Astrocyte (in vitro differentiated cells and primary cell): ENCODE measurements at regions not wholly inside any gene's neighbourhood (a gene's known extent, or its start where the extent isn't known, plus 50 kb on each side); places are given as distances from the start of the nearest gene placed in this dataset.

ENCODE experiments used
- DNase-seq: peaks from one replicate; pipeline ENCODE4 v3.0.0-alpha.2; 2010; ENCODE audit warnings: low read depth
- FAIRE-seq: peaks from 2 replicates; lab custom pipeline; 2011; peaks lifted over from hg19 to GRCh38; lab: Jason Lieb, UNC
- H2AFZ ChIP-seq: 2 replicates; pipeline ENCODE4 v1.6.0; 2012; ENCODE audit warnings: low read depth, low read length, inconsistent platforms
- H3K27ac ChIP-seq: 2 replicates; pipeline ENCODE4 v1.5.1; 2011; ENCODE audit warnings: low read depth, low read length, inconsistent platforms
- H3K27me3 ChIP-seq: 2 replicates; pipeline ENCODE4 v1.6.0; 2011; ENCODE audit warnings: low read length, inconsistent platforms; ENCODE audit not compliant: insufficient read depth
- H3K36me3 ChIP-seq: 2 replicates; pipeline ENCODE4 v1.5.1; 2011; ENCODE audit warnings: low read length, inconsistent platforms; ENCODE audit not compliant: insufficient read depth
- H3K4me1 ChIP-seq: 2 replicates; pipeline ENCODE4 v1.5.1; 2011; ENCODE audit warnings: low read length, inconsistent platforms; ENCODE audit not compliant: insufficient read depth
- H3K4me2 ChIP-seq: 2 replicates; pipeline ENCODE4 v1.6.0; 2012; ENCODE audit warnings: low read length, inconsistent platforms
- H3K4me3 ChIP-seq: 2 replicates; pipeline ENCODE4 v1.5.1; 2011; ENCODE audit warnings: low read depth, mild to moderate bottlenecking, low read length, inconsistent platforms; ENCODE audit not compliant: insufficient read depth
- H3K79me2 ChIP-seq: 2 replicates; pipeline ENCODE4 v1.6.0; 2012; ENCODE audit warnings: mild to moderate bottlenecking, low read length, inconsistent platforms; ENCODE audit not compliant: insufficient read depth
- H3K9ac ChIP-seq: 2 replicates; pipeline ENCODE4 v1.6.0; 2012; ENCODE audit warnings: mild to moderate bottlenecking, low read length, inconsistent platforms
- H3K9me3 ChIP-seq: 2 replicates; pipeline ENCODE4 v1.5.1; 2012; ENCODE audit warnings: low read depth, mild to moderate bottlenecking, low read length, inconsistent platforms; ENCODE audit not compliant: insufficient read depth
- H4K20me1 ChIP-seq: 2 replicates; pipeline ENCODE4 v1.6.0; 2012; ENCODE audit warnings: low read length, inconsistent platforms; ENCODE audit not compliant: insufficient read depth
- H3K27ac Mint-ChIP-seq: one replicate; pipeline ENCODE4 v1.8.0; 2021; ENCODE audit warnings: mild to moderate bottlenecking, mixed read lengths; ENCODE audit not compliant: unreplicated experiment
- H3K27me3 Mint-ChIP-seq: one replicate; pipeline ENCODE4 v1.8.0; 2021; ENCODE audit warnings: low read depth, mixed read lengths; ENCODE audit not compliant: unreplicated experiment
- H3K36me3 Mint-ChIP-seq: one replicate; pipeline ENCODE4 v1.8.0; 2021; ENCODE audit warnings: low read depth, mixed read lengths; ENCODE audit not compliant: unreplicated experiment
- H3K4me1 Mint-ChIP-seq: one replicate; pipeline ENCODE4 v1.8.0; 2021; ENCODE audit warnings: low read depth, mixed read lengths; ENCODE audit not compliant: unreplicated experiment
- H3K4me3 Mint-ChIP-seq: one replicate; pipeline ENCODE4 v1.8.0; 2021; ENCODE audit warnings: mild to moderate bottlenecking, moderate library complexity, mixed read lengths; ENCODE audit not compliant: unreplicated experiment
- H3K9me3 Mint-ChIP-seq: one replicate; pipeline ENCODE4 v1.8.0; 2021; ENCODE audit warnings: mild to moderate bottlenecking, mixed read lengths; ENCODE audit not compliant: unreplicated experiment
- EZH2 ChIP-seq: IDR thresholded peaks from 2 replicates; pipeline ENCODE4 v1.6.1; 2012; ENCODE audit warnings: mild to moderate bottlenecking, low read length, inconsistent platforms; ENCODE audit not compliant: insufficient read depth
- TF ChIP-seq, protein P1 (sequence below): IDR thresholded peaks from 2 replicates; pipeline ENCODE4 v1.5.1; 2011; ENCODE audit warnings: low read depth, mild to moderate bottlenecking, inconsistent platforms, low read length, moderate library complexity; ENCODE audit not compliant: insufficient read depth

DNA sequence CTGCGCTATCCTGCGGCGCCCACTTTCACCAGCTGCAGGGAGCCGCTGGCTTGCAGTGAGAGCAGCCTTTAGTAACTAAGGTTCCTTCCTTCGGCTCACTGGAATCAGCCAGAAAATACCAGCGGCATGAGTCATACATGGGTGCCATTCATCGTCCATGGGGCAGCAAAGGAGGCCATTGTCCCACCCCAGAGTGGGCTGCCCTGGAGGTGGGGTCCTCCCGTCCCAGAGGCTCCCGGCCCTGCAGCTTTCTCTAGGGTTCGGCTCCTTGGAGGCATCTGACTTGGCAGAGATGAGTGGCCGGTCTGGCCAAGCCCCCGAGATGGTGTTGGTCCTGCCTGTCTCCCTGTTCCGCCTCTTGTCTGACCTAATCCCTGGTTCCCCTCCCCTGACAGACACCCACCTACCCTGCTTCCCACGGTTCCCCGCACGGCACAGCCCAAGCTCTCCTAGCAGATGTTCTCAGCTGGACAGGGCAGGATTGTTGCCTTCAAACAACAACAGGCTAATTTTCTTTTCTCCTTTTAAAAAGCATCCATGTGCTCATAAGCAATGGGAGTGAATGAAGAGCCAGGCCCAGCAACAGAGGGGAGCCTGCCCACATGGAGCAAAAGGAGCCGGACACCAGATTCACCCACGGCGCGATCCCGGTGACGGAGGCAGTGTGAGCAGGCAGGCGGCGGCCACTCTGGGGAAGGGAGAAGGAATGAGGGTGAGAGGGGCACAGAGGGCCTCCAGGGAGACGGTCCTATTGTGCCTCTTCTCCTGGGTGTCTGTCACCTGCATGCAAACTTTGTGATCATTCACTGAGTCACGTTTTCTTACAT is 97.0 kb upstream of the COL5A1 start:
- Histone ChIP-seq H3K36me3 (no peaks in the 10 kb centered on the region), H3K27me3 (no peaks in the 10 kb centered on the region), H3K9ac (peak overlapping the region; percentile 60), H3K4me1 (peaks cover 29% of the 10 kb centered on the region), H4K20me1 (no peaks in the 10 kb centered on the region), H3K27ac (peak overlapping the region; percentile 67), H3K4me3 (no peak overlapping the region), H3K4me2 (peak overlapping the region; percentile 52), H3K79me2 (no peaks in the 10 kb centered on the region), H3K9me3 (no peaks in the 10 kb centered on the region), H2AFZ (peak overlapping the region; percentile 28)
- no peak for FAIRE-seq
- DNase-seq, result peak; percentile 85
- Mint-ChIP-seq H3K27me3 (no peaks in the 10 kb centered on the region), H3K4me1 (peaks cover 32% of the 10 kb centered on the region), H3K27ac (peak overlapping the region; percentile 98), H3K36me3 (peaks cover 4% of the 10 kb centered on the region), H3K9me3 (peaks cover 5% of the 10 kb centered on the region), H3K4me3 (peak overlapping the region; percentile 69)
- no peak for TF ChIP-seq EZH2
- TF ChIP-seq, protein P1, sequence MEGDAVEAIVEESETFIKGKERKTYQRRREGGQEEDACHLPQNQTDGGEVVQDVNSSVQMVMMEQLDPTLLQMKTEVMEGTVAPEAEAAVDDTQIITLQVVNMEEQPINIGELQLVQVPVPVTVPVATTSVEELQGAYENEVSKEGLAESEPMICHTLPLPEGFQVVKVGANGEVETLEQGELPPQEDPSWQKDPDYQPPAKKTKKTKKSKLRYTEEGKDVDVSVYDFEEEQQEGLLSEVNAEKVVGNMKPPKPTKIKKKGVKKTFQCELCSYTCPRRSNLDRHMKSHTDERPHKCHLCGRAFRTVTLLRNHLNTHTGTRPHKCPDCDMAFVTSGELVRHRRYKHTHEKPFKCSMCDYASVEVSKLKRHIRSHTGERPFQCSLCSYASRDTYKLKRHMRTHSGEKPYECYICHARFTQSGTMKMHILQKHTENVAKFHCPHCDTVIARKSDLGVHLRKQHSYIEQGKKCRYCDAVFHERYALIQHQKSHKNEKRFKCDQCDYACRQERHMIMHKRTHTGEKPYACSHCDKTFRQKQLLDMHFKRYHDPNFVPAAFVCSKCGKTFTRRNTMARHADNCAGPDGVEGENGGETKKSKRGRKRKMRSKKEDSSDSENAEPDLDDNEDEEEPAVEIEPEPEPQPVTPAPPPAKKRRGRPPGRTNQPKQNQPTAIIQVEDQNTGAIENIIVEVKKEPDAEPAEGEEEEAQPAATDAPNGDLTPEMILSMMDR, result no peak

DNA sequence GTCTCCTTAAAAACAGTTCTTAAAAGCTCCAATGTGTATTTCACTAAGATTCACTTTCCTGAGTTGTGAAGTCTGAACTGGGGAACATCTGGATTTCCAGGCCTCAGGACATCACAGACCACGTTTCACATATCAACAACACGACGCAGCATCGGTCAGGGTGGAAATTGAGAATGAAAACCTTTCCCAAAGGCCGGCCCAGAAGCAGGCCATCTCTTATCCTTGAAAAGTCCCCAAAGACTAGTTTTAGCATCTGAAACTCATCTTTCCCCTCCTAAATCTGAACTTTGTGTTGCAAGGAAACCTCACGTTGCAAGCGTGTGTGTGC is 96.4 kb upstream of the COL5A1 start:
- peaks cover 5% of the 10 kb centered on the region for H3K9me3 Mint-ChIP-seq
- H3K4me1 ChIP-seq, result peaks cover 29% of the 10 kb centered on the region
- no peaks in the 10 kb centered on the region for H3K27me3 ChIP-seq
- peak overlapping the region; percentile 69 for H3K4me3 Mint-ChIP-seq
- no peaks in the 10 kb centered on the region for H3K9me3 ChIP-seq
- H4K20me1 ChIP-seq, result no peaks in the 10 kb centered on the region
- peak overlapping the region; percentile 98 for H3K27ac Mint-ChIP-seq
- peaks cover 4% of the 10 kb centered on the region for H3K36me3 Mint-ChIP-seq
- H2AFZ ChIP-seq, result no peak overlapping the region
- peak overlapping the region; percentile 67 for H3K27ac ChIP-seq
- peak overlapping the region; percentile 52 for H3K4me2 ChIP-seq
- H3K4me3 ChIP-seq, result no peak overlapping the region
- H3K79me2 ChIP-seq, result no peaks in the 10 kb centered on the region
- H3K36me3 ChIP-seq, result no peaks in the 10 kb centered on the region
- peak overlapping the region; percentile 60 for H3K9ac ChIP-seq
- no peak for FAIRE-seq
- TF ChIP-seq, protein P1, result no peak
- TF ChIP-seq EZH2, result no peak
- no peak for DNase-seq
- H3K27me3 Mint-ChIP-seq, result no peaks in the 10 kb centered on the region
- H3K4me1 Mint-ChIP-seq, result peaks cover 32% of the 10 kb centered on the region
